Posterior vena cava (tissue), 2 donors: ENCODE measurements at regions not wholly inside any gene's neighbourhood (a gene's known extent, or its start where the extent isn't known, plus 50 kb on each side); places are given as distances from the start of the nearest gene placed in this dataset.

Experiments used
- DNase-seq: peaks from one replicate; pipeline ENCODE4 v3.0.0-alpha.2; 2020; ENCODE audit warnings: low spot score
- intact Hi-C, 2 donors: fragments of 100-400 bp; cut with DNase I; formaldehyde crosslinking; loops; one replicate each; pipeline versions ENCODE4 v1.14.1 to v1.14.2; 2022 to 2023
- donor health status: DM: yes; HTN: yes; CAD: no.
- donor health status: DM: yes; HTN: yes; CAD: no.

DNA sequence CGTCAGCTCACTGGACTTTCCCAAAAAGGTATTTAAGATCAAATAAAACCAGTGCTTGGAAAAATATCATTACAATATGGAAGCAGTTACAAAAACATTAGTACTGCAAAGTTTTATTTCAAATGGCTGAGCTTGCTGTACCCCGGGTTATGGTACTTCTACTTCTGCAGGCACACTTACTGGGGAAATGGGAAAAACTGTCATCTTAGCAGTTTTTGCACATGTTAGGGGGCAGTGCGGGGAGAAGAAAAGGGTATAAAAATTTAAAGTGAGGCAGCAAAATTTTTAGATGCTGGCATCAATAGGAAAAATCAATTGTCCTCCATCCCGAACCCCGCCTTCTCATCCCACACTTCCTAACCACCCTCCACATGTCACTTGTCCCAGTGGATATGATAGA is 133.4 kb downstream of the ATG4C start:
- no peak for DNase-seq
- intact Hi-C loops = no loop called here

DNA sequence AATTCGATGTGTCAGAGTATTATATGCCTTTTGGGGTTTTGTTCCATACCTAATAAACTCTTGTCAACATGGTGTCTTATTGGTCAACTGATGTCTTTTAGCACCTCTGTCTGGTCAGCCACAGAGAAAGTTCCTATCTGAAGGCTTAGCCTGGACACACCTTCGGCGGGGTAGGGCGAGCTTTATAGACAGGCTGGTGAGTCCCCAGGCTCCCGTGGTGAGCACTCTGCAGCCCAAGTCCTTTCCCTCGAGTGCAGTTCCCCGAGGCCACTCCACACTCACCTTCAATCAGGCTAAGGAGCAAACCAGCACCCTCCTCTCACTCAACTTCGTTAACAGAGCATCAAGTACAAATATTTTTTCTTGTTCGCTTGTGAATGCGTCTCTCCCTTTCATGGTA is 133.9 kb downstream of the ATG4C start:
- DNase-seq = no peak
- intact Hi-C loops = no loop called here

DNA sequence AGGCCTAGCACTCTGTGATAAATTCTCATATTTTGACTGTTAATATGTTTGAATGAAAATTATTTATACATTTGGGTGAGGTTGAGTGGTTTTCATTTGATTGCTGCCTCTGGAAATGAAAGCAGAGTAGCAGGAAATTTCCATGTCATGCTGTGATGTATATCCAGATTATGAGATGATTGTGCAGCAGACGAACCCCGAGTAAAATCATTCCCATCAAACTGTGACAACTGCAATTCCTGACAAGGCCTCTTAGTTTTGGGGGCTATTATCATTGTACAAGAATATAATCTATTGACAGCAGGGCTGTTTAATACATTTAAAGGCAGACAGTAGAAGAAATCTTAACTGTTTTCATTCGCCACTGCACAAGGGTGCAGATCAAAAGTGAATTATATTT is 134.8 kb downstream of the ATG4C start:
- DNase-seq = no peak
- intact Hi-C loops = no loop called here

GRCh38 chr1:62922006-62922405 is 138.1 kb downstream of the ATG4C start:
- no peak for DNase-seq
- intact Hi-C loops = no loop called here

DNA sequence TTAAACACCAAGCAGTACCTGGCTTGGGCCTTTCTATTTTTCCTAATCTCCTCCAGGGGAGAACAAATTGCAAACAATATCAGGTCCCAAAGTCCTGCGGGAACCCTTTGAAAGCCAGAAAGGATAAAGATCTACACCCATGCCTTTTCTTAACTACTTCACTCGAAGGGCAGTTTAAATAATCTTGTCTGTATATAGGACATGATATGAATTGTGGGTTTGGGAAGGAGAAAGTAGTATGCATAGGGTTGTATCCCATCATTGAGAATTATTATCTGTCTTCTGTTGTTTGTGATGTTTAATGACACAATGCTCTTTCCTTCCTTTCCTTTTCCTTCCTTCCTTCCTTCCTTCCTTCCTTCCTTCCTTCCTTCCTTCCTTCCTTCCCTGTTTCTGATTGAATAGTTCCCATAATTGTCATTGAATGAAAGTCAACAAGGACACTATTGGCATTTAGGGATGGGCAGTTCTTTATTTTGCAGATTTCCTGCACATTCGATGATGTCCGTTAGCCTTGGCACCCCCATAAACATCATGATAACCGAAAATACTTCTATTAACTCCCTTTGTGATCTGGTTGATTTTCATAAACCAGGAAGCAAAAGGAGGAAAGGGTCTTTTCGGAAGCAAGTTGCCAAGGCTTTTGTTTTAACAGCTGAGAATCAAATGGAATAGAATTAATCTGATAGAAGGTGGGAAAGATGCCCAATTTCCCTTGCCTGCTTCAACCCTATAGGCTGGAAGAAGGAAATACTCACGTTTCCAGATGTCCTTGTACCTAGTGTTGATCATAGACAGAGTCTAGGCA is 141.3 kb downstream of the ATG4C start:
- intact Hi-C loops = no loop called here
- no peak for DNase-seq

DNA sequence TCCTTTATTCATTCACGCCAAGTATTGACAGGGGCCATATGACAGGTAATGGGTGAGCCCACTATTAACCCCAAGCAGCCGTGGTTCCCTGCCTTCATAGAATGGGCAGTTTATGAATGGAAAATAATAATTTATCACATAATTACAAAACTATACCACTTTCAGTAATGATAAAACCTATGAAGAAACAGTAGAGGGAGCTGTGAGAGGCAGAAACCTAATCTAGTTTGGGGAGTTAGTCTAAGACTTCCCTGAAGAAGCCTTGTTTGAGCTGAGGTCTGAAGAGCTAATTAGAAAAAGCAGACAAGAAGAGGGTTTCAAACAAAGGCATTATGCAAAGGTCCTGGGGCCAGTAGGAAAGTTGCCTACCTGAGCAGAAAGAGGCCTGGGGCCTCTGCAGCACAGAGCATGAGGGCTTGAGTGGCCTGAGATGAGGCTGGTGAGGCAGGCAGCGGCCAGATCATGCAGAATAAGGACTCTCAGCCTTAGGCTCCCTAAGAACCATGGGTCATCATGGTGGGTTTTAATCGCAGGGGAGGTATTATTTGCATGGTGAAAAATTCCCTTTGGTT is 142.8 kb downstream of the ATG4C start:
- intact Hi-C loops = no loop called here

GRCh38 chr1:62928885-62929284 is 145.0 kb downstream of the ATG4C start:
- no peak for DNase-seq
- intact Hi-C loops = no loop called here

More for the DNA sequence above, 142.8 kb downstream of the ATG4C start:
- no peak for DNase-seq

- intact Hi-C loops = no loop called here
- no peak for DNase-seq
Observed at GRCh38 chr1:62937634-62938296, 153.8 kb downstream of the ATG4C start.

DNA sequence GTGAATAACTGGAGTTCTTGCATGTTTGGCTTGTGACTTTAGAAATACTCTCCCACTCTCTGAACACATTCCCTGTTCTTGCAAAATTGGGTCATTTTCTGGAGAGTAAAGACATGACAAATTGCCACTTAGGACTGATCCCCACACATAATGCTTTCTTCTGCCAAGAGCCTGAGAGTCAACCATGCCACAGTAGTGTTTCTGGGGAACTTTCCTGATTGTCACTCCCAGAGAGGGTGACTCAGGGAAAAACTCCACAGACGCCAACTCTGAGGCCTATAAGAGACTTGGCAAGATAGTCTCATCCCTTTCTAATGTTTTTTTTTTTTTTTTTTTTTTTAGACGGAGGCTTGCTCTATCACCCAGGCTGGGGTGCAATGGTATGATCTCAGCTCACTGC is 157.8 kb downstream of the ATG4C start:
- intact Hi-C loops = no loop called here
- no peak for DNase-seq

DNA sequence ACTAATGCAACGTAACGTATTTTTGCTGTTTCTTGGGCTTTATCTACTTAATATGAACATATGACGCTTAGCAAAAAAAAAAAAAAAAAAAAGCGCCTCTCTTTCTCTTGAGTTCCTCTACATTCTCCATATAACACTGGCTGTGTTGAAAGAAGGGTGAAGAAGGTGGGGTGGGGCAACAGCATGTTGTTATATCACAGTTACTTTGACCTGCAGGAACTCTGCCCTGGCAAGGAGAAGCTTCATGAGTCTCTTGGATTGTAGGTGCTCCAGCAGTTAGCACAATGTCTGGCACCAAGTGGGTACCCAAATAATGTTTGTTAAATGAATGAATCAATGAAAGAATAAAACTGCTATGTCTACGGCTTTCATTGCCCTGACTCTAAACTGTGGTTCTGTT is 162.6 kb downstream of the ATG4C start:
- DNase-seq = no peak
- intact Hi-C loops = no loop called here

DNA sequence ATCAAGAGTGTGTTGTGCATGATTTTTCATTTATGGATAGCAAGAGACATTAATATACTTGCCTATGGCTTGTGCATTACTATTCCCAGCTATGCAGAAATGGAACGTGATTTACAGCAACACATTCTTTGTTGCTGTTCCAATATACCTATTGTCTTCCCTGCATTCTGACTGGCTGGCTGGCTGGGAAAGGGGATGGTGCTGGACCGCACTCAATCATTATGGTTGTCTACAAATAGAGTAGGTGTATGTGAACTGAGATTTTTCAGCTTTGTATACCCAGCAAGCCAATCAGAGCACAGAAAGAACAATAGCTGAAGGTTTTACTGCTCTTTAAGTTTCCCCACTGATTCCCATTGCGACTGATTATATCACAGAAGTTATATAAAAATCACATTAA is 167.5 kb downstream of the ATG4C start:
- intact Hi-C loops = no loop called here

DNA sequence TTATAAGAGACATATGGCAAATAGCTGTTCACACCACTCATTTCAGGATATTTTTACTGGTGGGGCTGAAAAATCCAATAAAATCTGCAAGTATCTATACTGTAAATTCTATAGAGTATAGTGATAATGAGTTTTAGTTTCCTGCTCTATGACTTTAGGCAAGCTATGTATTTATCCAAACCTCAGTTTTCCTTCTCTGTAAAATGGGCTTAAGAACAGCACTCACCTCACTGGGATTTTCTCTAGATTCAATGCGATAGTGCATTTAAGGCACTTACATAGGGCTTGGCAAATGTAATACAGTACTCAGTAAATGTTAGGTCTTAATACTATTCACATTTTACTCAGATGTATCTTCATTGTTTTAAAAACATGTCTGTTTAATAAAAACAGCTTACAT is 168.7 kb downstream of the ATG4C start:
- DNase-seq = no peak
- intact Hi-C loops = no loop called here

More for the DNA sequence above, 167.5 kb downstream of the ATG4C start:
- no peak for DNase-seq

GRCh38 chr1:62953633-62954032 is 169.7 kb downstream of the ATG4C start:
- intact Hi-C loops = no loop called here
- no peak for DNase-seq

DNA sequence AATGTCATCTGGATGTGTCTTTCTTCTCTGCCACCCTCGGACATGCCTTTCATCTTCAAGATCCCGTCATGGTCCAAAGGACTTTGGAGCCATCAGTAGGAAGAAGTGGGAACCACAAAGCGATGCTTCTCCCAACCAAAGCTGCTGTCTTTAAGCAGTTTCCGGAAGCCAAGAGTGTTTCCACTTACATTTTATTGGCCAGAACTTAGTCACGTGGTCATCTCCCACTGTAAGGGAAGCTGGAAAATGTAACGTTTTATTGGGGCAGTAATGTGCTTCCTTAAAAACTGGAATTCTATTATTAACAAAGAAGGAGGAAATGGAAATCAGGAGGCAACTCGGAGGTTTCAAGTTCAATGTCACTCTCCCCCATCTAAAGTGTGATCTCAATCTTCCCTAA is 170.8 kb downstream of the ATG4C start:
- DNase-seq = no peak
- intact Hi-C loops = no loop called here

DNA sequence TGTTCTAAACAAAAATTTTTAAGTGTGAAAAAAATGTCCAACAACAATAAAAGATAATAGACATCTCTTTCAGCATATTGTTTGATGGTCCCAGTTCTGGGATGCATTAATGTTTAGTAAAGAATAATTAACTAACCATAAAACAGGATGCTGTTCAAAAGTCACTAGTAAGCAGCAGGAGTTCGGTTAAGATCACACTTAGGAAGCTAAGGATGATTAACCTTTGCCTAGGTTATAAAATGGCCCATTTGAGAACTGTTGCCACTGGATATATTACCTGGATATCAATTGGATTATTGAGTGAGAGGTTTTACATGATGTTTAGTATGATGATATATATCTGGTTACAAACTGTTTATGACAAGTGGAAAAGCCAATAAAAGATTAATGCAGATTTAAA is 171.7 kb downstream of the ATG4C start:
- DNase-seq = no peak
- intact Hi-C loops = no loop called here

GRCh38 chr1:62962014-62962812 is 178.3 kb downstream of the ATG4C start:
- intact Hi-C loops = no loop called here

DNA sequence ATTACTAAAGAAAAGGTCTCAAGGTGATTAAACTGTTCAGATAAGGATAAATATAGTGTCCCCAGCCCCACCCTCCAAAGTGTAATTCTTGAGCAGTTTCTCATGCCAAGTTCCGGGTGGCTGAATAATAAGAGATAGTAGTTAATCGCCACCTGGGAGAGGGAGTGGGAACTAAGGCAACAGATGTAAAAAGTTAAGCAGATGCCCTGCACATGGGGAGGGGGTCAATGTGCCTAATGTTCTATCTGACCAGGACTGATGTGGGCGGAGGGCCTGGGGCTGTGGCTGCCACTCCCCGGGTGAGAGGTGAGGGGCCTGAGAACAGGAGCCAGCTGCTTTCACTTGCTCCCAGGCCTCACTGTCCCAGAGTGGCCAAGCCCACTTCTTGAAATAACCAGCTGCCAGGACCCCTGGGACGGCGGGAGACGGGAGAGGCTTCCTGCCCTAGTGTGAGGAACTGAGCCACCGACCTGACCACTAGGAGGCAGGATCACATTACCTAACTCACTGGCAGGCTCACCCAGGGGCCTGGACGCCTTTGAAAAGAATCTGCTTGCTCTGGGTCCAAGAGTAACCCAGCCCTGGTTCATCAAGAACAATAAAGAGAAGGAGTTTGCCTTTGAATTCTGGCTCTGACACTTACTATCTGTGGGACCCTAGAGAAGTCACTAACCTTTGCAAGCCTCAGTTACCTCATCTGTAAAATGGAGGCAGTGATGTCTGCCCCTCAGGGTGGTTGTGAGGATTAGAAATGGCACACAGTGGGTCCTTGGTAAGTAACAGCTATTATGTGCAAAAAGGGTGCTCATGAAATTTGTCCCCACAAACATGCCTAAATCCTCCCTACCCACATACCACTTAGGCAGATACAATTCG is 179.2 kb downstream of the ATG4C start:
- DNase-seq = no peak
- intact Hi-C loops = no loop called here

More at GRCh38 chr1:62962014-62962812, 178.3 kb downstream of the ATG4C start:
- DNase-seq = no peak

DNA sequence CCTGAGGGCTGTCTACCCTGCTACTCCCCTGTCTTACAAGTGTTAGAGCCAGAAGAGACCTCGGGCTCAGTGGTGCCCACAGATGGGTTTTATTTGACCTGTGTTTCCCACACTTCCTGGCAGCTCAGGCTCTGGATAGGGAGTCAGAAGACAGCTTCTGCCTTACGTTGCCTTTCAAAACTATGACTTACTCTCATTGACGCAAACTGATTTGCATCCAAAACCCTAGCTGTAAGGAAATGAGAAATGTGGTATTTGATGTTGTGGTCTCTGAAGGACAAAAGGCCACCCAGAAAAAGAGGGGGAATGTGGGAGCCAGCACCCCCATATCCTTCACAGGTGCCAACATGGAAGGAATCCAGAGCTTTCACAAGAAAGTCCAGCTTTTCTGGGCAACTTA is 180.2 kb downstream of the ATG4C start:
- DNase-seq = no peak
- intact Hi-C loops = loop anchor here in 1 of 2 donors (1.0 kb wide), 1 partner anchor 16 kb away; no protein-coding TSS in a partner anchor

DNA sequence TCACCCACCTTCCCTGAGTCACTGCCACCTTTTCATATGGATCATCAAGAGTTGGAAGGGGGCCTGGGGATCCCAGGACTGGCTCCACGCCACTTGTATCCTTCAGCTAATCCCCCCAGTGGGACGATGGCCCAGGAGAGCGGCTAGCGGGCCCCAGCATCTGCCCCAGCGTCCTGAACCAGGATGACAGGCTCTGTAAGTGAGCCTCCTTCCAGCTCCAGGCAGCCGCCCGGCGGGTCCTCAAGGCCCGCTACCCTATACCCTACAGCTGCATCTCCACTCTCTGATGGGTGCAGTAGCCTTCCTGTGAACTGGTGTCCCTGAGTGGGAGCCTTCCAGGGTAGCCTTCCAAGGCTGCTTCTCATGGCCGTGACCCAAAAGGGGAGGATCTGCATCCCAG is 183.1 kb downstream of the ATG4C start:
- DNase-seq = no peak
- intact Hi-C loops = no loop called here
